ENCODE measurements at regions not wholly inside any gene's neighbourhood (a gene's known extent, or its start where the extent isn't known, plus 50 kb on each side); places are given as distances from the start of the nearest gene placed in this dataset.

GRCh38 chr14:38391334-38391733 is 135.4 kb upstream of the CLEC14A start:
- intact Hi-C loops (cut with micrococcal nuclease), result no loop called here
- ChIA-PET CTCF (ENCODE audit: low intra/inter-chr PET ratio) (no interaction called here), POLR2A (no interaction called here)
- Histone ChIP-seq H2AFZ (ENCODE audit: low read depth, low read length) (no peak overlapping the region), H3K4me2 (ENCODE audit: insufficient read depth, low read length) (no peak overlapping the region), H3K9ac (ENCODE audit: insufficient read depth in 1 of 2, low read depth in 2 of 2, low read length in 2 of 2) (no peak overlapping the region), H3K4me3 (no peak overlapping the region), H3K4me1 (replicated peaks in 1 of 2; ENCODE audit: control insufficient read depth in 2 of 2, insufficient read depth in 2 of 2, low read length in 2 of 2) (no peaks in the 10 kb centered on the region), H4K20me1 (replicated peaks; ENCODE audit: control insufficient read depth, insufficient read depth, low read length) (no peaks in the 10 kb centered on the region), H3K9me1 (ENCODE audit: control insufficient read depth, insufficient read depth, low read length) (no peaks in the 10 kb centered on the region), H3K79me2 (ENCODE audit: control insufficient read depth, insufficient read depth, low read length) (no peaks in the 10 kb centered on the region), H3K36me3 (ENCODE audit: control insufficient read depth, insufficient read depth, low read length) (no peaks in the 10 kb centered on the region), H3K9me3 (replicated peaks; ENCODE audit: control insufficient read depth, insufficient read depth, low read depth, low read length) (no peaks in the 10 kb centered on the region), H3K27ac (ENCODE audit: extremely low read depth, low read depth, low read length) (no peak overlapping the region), H3K27me3 (ENCODE audit: control insufficient read depth in 2 of 2, insufficient read depth in 2 of 2, low read length in 2 of 2) (no peaks in the 10 kb centered on the region)
- DNase-seq (ENCODE audit: extremely low read depth in 1 of 4, low spot score in 3 of 4), result no peak
- in situ Hi-C loops (cut with MboI), result no loop called here
- BruUV-seq (replicated peaks), result no TSS peak
- no peak for TF ChIP-seq CREB1 (IDR thresholded peaks at IDR 0.05)
- TF ChIP-seq CREB1 (CRISPR knock-in tag; IDR thresholded peaks at IDR 0.05), result no peak
- no peak for TF ChIP-seq NKRF (IDR thresholded peaks at IDR 0.05; ENCODE audit: borderline replicate concordance)
- ATAC-seq, result no peak
- FAIRE-seq, result no peak

GRCh38 chr14:38389681-38390080 is 133.8 kb upstream of the CLEC14A start:
- no TSS peak for BruUV-seq (replicated peaks)
- Histone ChIP-seq H2AFZ (ENCODE audit: low read depth, low read length) (no peak overlapping the region), H4K20me1 (replicated peaks; ENCODE audit: control insufficient read depth, insufficient read depth, low read length) (no peaks in the 10 kb centered on the region), H3K9me1 (ENCODE audit: control insufficient read depth, insufficient read depth, low read length) (no peaks in the 10 kb centered on the region), H3K4me1 (replicated peaks in 1 of 2; ENCODE audit: control insufficient read depth in 2 of 2, insufficient read depth in 2 of 2, low read length in 2 of 2) (no peaks in the 10 kb centered on the region), H3K4me3 (no peak overlapping the region), H3K9me3 (replicated peaks; ENCODE audit: control insufficient read depth, insufficient read depth, low read depth, low read length) (no peaks in the 10 kb centered on the region), H3K79me2 (ENCODE audit: control insufficient read depth, insufficient read depth, low read length) (no peaks in the 10 kb centered on the region), H3K9ac (ENCODE audit: insufficient read depth in 1 of 2, low read depth in 2 of 2, low read length in 2 of 2) (no peak overlapping the region), H3K4me2 (ENCODE audit: insufficient read depth, low read length) (no peak overlapping the region), H3K27ac (ENCODE audit: extremely low read depth, low read depth, low read length) (no peak overlapping the region), H3K36me3 (ENCODE audit: control insufficient read depth, insufficient read depth, low read length) (no peaks in the 10 kb centered on the region), H3K27me3 (ENCODE audit: control insufficient read depth in 2 of 2, insufficient read depth in 2 of 2, low read length in 2 of 2) (no peaks in the 10 kb centered on the region)
- ATAC-seq, result no peak
- intact Hi-C loops (cut with micrococcal nuclease), result no loop called here
- in situ Hi-C loops (cut with MboI), result no loop called here
- DNase-seq (ENCODE audit: extremely low read depth in 1 of 4, low spot score in 3 of 4), result no peak
- ChIA-PET CTCF (ENCODE audit: low intra/inter-chr PET ratio) (no interaction called here), POLR2A (no interaction called here)
- WGBS (ENCODE audit: insufficient coverage, low coverage, missing lambda C conversion rate), result 0% methylated on average over 1 of the region's 1 CpG
- no peak for FAIRE-seq
- TF ChIP-seq DACH1 (IDR thresholded peaks at IDR 0.05; ENCODE audit: partially characterized antibody) (no peak), SNAPC5 (CRISPR knock-in tag; IDR thresholded peaks at IDR 0.05) (no peak), MEIS2 (IDR thresholded peaks at IDR 0.05; ENCODE audit: partially characterized antibody) (no peak), SAFB2 (IDR thresholded peaks at IDR 0.05; ENCODE audit: borderline replicate concordance, low read depth, low read length, severe bottlenecking) (no peak), SP2 (IDR thresholded peaks at IDR 0.05; ENCODE audit: extremely low read depth, low read depth, low read length, poor library complexity, severe bottlenecking) (no peak), MEF2A (IDR thresholded peaks at IDR 0.05; ENCODE audit: control insufficient read depth, low read depth, low read length) (no peak), BMI1 (IDR thresholded peaks at IDR 0.05; ENCODE audit: low read length) (no peak), ID3 (CRISPR knock-in tag; IDR thresholded peaks at IDR 0.05) (no peak), ID3 (tag; IDR thresholded peaks at IDR 0.05) (no peak), PREB (CRISPR knock-in tag; IDR thresholded peaks at IDR 0.05) (no peak), RBBP5 (IDR thresholded peaks at IDR 0.05; ENCODE audit: borderline replicate concordance, insufficient read depth, low read length, poor library complexity, severe bottlenecking) (no peak)
